Prostate gland (tissue), 2 donors: ENCODE measurements at regions not wholly inside any gene's neighbourhood (a gene's known extent, or its start where the extent isn't known, plus 50 kb on each side); places are given as distances from the start of the nearest gene placed in this dataset.

Experiments
- POLR2A ChIP-seq: fragments of 450-650 bp; IDR thresholded peaks from one replicate; pipeline ENCODE4 v1.6.1; 2016; ENCODE audit warnings: antibody characterized with exemption, mild to moderate bottlenecking
- POLR2AphosphoS5 ChIP-seq: sonication (generic); formaldehyde crosslinking; IDR thresholded peaks from one replicate; pipeline ENCODE4 v1.6.1; 2017; ENCODE audit warnings: antibody characterized with exemption
- TF ChIP-seq, protein P1 (sequence below), 4 experiments: fragments of 200-600 bp in 2 of 4; fragments of 450-650 bp in 2 of 4; sonication (generic) in 2 of 4; IDR thresholded peaks; 1 replicate in 3 of 4; 2 replicates in 1 of 4; pipeline ENCODE4 v1.5.1; 2016 to 2019; ENCODE audit warnings: antibody characterized with exemption in 4 of 4, mild to moderate bottlenecking in 2 of 4, moderate library complexity in 2 of 4

- no peak for TF ChIP-seq POLR2A
- TF ChIP-seq, protein P1, sequence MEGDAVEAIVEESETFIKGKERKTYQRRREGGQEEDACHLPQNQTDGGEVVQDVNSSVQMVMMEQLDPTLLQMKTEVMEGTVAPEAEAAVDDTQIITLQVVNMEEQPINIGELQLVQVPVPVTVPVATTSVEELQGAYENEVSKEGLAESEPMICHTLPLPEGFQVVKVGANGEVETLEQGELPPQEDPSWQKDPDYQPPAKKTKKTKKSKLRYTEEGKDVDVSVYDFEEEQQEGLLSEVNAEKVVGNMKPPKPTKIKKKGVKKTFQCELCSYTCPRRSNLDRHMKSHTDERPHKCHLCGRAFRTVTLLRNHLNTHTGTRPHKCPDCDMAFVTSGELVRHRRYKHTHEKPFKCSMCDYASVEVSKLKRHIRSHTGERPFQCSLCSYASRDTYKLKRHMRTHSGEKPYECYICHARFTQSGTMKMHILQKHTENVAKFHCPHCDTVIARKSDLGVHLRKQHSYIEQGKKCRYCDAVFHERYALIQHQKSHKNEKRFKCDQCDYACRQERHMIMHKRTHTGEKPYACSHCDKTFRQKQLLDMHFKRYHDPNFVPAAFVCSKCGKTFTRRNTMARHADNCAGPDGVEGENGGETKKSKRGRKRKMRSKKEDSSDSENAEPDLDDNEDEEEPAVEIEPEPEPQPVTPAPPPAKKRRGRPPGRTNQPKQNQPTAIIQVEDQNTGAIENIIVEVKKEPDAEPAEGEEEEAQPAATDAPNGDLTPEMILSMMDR (IDR thresholded peaks at IDR 0.05): no peak
- TF ChIP-seq POLR2AphosphoS5: no peak
Observed at GRCh38 chr11:71302911-71303310, 50.5 kb upstream of the SHANK2 start.
